B cell (primary cell): ENCODE measurements at regions not wholly inside any gene's neighbourhood (a gene's known extent, or its start where the extent isn't known, plus 50 kb on each side); places are given as distances from the start of the nearest gene placed in this dataset.

ENCODE experiments used
- ATAC-seq: fragments of 200-7000 bp; cut with Tn5 transposase; one replicate; pipeline ENCODE4 v1.10.0; 2021; ENCODE audit warnings: low read depth, mild to moderate bottlenecking, moderate number of reproducible peaks, moderate library complexity
- CTCF ChIA-PET: fragments of 350-600 bp; sonication (Branson Sonifier 250); formaldehyde crosslinking; loops from one replicate; lab custom pipeline; 2021; ENCODE audit warnings: antibody characterized with exemption, inconsistent platforms; lab: Charles Lee
- POLR2A ChIA-PET: fragments of 350-600 bp; sonication (Branson Sonifier 250); formaldehyde crosslinking; loops from one replicate; lab custom pipeline; 2021; ENCODE audit warnings: antibody characterized with exemption; lab: Charles Lee
- DNase-seq: peaks from one replicate; pipeline ENCODE4 v3.0.0; 2013
- H2AFZ ChIP-seq: 2 replicates; pipeline ENCODE4 v1.6.1; 2012; ENCODE audit warnings: mild to moderate bottlenecking, low read depth, low read length; ENCODE audit not compliant: insufficient read depth, poor library complexity, severe bottlenecking
- H3K27ac ChIP-seq, 2 donors: 1 replicate in 1 of 2; 2 replicates in 1 of 2; pipeline ENCODE4 v1.5.1; 2012 to 2013; ENCODE audit warnings: low read length in 2 of 2, mild to moderate bottlenecking in 2 of 2, moderate library complexity in 1 of 2
- H3K27me3 ChIP-seq, 4 experiments: fragments of 200-600 bp in 1 of 4; sonication (generic) in 1 of 4; replicated peaks in 1 of 4; 1 replicate in 2 of 4; 2 replicates in 2 of 4; pipeline versions ENCODE4 v1.6.1 to v1.7.0; 2013 to 2016; ENCODE audit warnings: low read length in 3 of 4, mild to moderate bottlenecking in 2 of 4, mixed read lengths in 1 of 4, moderate library complexity in 1 of 4; ENCODE audit not compliant: insufficient read depth in 4 of 4, control insufficient read depth in 3 of 4; ENCODE audit errors: control extremely low read depth in 1 of 4
- H3K36me3 ChIP-seq, 2 experiments: replicated peaks in 1 of 2; 1 replicate in 1 of 2; 2 replicates in 1 of 2; pipeline versions ENCODE4 v1.6.1 to v1.7.1; 2013; ENCODE audit warnings: low read length in 1 of 2; ENCODE audit not compliant: insufficient read depth in 2 of 2, control insufficient read depth in 1 of 2; ENCODE audit errors: control extremely low read depth in 1 of 2, extremely low read depth in 1 of 2
- H3K4me1 ChIP-seq, 2 donors: fragments of 200-600 bp in 1 of 2; sonication (generic) in 1 of 2; 1 replicate in 1 of 2; 2 replicates in 1 of 2; pipeline versions ENCODE4 v1.5.1 to v1.6.1; 2013 to 2017; ENCODE audit warnings: low read length in 2 of 2; ENCODE audit not compliant: control insufficient read depth in 2 of 2, insufficient read depth in 2 of 2
- H3K4me2 ChIP-seq: replicated peaks from 2 replicates; pipeline ENCODE3; 2012; ENCODE audit warnings: mild to moderate bottlenecking, low read depth, low read length; ENCODE audit not compliant: poor library complexity, severe bottlenecking
- H3K4me3 ChIP-seq, 5 experiments: fragments of 200-600 bp in 1 of 5; sonication (generic) in 1 of 5; 1 replicate in 3 of 5; 2 replicates in 2 of 5; pipeline versions ENCODE4 v1.5.1 to v1.7.0; 2011 to 2016; ENCODE audit warnings: low read length in 4 of 5, mild to moderate bottlenecking in 4 of 5, low read depth in 2 of 5, control low read depth in 1 of 5, moderate library complexity in 1 of 5; ENCODE audit not compliant: insufficient read depth in 1 of 5; ENCODE audit errors: control extremely low read depth in 1 of 5, extremely low read depth in 1 of 5
- H3K79me2 ChIP-seq: fragments of 200-600 bp; sonication (generic); one replicate; pipeline ENCODE4 v1.6.0; 2016; ENCODE audit warnings: low read length; ENCODE audit not compliant: control insufficient read depth, insufficient read depth
- H3K9ac ChIP-seq: fragments of 200-600 bp; sonication (generic); 2 replicates; pipeline ENCODE4 v1.6.1; 2017; ENCODE audit warnings: mild to moderate bottlenecking, low read length, moderate library complexity
- H3K9me3 ChIP-seq, 3 donors: one replicate each; pipeline versions ENCODE4 v1.6.1 to v1.7.1; 2013; ENCODE audit warnings: low read length in 2 of 3; ENCODE audit not compliant: control insufficient read depth in 2 of 3, insufficient read depth in 1 of 3; ENCODE audit errors: control extremely low read depth in 1 of 3
- H4K20me1 ChIP-seq: 2 replicates; pipeline ENCODE4 v1.6.0; 2012; ENCODE audit warnings: mild to moderate bottlenecking, low read length; ENCODE audit not compliant: insufficient read depth, control insufficient read depth, poor library complexity, severe bottlenecking
- H3K27ac Mint-ChIP-seq: one replicate; pipeline ENCODE4 v1.8.0; 2021; ENCODE audit warnings: mixed read lengths
- H3K27me3 Mint-ChIP-seq: one replicate; pipeline ENCODE4 v1.8.0; 2021; ENCODE audit warnings: mixed read lengths
- H3K4me1 Mint-ChIP-seq: one replicate; pipeline ENCODE4 v1.8.0; 2021; ENCODE audit warnings: mixed read lengths
- H3K4me3 Mint-ChIP-seq: one replicate; pipeline ENCODE4 v1.8.0; 2021; ENCODE audit warnings: mixed read lengths
- H3K9me3 Mint-ChIP-seq: one replicate; pipeline ENCODE4 v1.8.0; 2022; ENCODE audit warnings: mixed read lengths; ENCODE audit not compliant: insufficient read depth
- EZH2 ChIP-seq: IDR thresholded peaks from 2 replicates; pipeline ENCODE4 v1.6.1; 2012; ENCODE audit warnings: borderline replicate concordance, low read depth, mild to moderate bottlenecking, moderate library complexity, low read length; ENCODE audit not compliant: insufficient read depth, poor library complexity, severe bottlenecking
- WGBS: methylation state at CpG from one replicate; pipeline ENCODE4 v1.1.5; 2013; ENCODE audit warnings: missing lambda C conversion rate; ENCODE audit not compliant: insufficient coverage; 5-methylcytosine and 5-hydroxymethylcytosine counted together
- intact Hi-C: fragments of 100-400 bp; cut with micrococcal nuclease; formaldehyde crosslinking; loops from one replicate; pipeline ENCODE4 v1.10.0; 2022
- TF ChIP-seq, protein P1 (sequence below): fragments of 200-600 bp; IDR thresholded peaks from one replicate; pipeline ENCODE4 v1.8.0; 2022; ENCODE audit warnings: antibody characterized with exemption, mild to moderate bottlenecking

DNA sequence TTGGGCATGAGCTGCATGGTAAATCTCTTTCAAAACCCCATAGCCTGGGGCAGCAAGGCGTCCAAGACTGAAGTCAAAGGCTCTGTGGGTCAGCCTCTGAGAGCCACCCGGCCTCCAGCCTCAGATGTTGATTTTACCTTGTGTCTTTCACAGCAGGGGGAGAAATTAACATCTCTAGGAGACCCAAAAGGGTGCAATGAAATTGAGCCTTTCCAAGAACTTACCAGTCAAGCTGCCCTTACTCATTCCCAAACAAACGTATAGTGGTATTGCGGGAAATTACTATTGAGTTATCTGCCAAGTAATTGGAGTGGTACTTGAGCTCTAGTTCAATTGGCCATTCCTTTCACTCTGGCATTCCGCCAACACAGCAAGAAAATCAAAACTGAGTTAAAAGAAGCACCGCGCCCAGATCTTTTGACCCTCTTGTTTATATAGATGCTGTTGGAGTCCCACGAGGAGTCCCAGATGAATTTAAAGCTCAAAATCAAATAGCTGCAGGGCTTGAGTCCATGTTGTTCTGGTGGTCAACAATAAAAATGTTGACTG lies 380.7 kb upstream of the SYT1 start:
- Histone ChIP-seq H3K4me2 (no peak overlapping the region), H3K4me1 (no peaks in the 10 kb centered on the region), H3K9ac (no peak overlapping the region), H3K9me3 (peaks cover 0 to 1% (median 0%) of the 10 kb centered on the region in 3 donors), H3K4me3 (no peak overlapping the region), H4K20me1 (no peaks in the 10 kb centered on the region), H3K36me3 (no peaks in the 10 kb centered on the region), H3K79me2 (no peaks in the 10 kb centered on the region), H3K27me3 (no peaks in the 10 kb centered on the region), H2AFZ (no peak overlapping the region), H3K27ac (no peak overlapping the region)
- ATAC-seq (no peak), DNase-seq (no peak)
- Mint-ChIP-seq H3K4me1 (no peaks in the 10 kb centered on the region), H3K27ac (no peak overlapping the region), H3K9me3 (no peaks in the 10 kb centered on the region), H3K27me3 (no peaks in the 10 kb centered on the region), H3K4me3 (no peak overlapping the region)
- ChIA-PET CTCF (no interaction called here), POLR2A (no interaction called here)
- TF ChIP-seq, protein P1, sequence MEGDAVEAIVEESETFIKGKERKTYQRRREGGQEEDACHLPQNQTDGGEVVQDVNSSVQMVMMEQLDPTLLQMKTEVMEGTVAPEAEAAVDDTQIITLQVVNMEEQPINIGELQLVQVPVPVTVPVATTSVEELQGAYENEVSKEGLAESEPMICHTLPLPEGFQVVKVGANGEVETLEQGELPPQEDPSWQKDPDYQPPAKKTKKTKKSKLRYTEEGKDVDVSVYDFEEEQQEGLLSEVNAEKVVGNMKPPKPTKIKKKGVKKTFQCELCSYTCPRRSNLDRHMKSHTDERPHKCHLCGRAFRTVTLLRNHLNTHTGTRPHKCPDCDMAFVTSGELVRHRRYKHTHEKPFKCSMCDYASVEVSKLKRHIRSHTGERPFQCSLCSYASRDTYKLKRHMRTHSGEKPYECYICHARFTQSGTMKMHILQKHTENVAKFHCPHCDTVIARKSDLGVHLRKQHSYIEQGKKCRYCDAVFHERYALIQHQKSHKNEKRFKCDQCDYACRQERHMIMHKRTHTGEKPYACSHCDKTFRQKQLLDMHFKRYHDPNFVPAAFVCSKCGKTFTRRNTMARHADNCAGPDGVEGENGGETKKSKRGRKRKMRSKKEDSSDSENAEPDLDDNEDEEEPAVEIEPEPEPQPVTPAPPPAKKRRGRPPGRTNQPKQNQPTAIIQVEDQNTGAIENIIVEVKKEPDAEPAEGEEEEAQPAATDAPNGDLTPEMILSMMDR = no peak
- no peak for TF ChIP-seq EZH2
- WGBS = 83% methylated on average over 6 of the region's 8 CpGs
- intact Hi-C loops = no loop called here

GRCh38 chr12:78489990-78490389 lies 374.6 kb upstream of the SYT1 start:
- Histone ChIP-seq H3K9ac (no peak overlapping the region), H3K4me3 (no peak overlapping the region), H3K27ac (no peak overlapping the region), H3K27me3 (no peaks in the 10 kb centered on the region), H3K4me1 (no peaks in the 10 kb centered on the region), H3K36me3 (no peaks in the 10 kb centered on the region), H3K79me2 (no peaks in the 10 kb centered on the region), H3K4me2 (no peak overlapping the region), H4K20me1 (no peaks in the 10 kb centered on the region), H2AFZ (no peak overlapping the region), H3K9me3 (peaks cover 0 to 1% (median 0%) of the 10 kb centered on the region in 3 donors)
- H3K4me3 Mint-ChIP-seq = no peak overlapping the region
- H3K27ac Mint-ChIP-seq = no peak overlapping the region
- H3K27me3 Mint-ChIP-seq = no peaks in the 10 kb centered on the region
- ChIA-PET CTCF (no interaction called here), POLR2A (no interaction called here)
- ATAC-seq (no peak), DNase-seq (no peak)
- H3K9me3 Mint-ChIP-seq = no peaks in the 10 kb centered on the region
- WGBS = no CpG with 5 or more reads among the region's 1 CpG
- intact Hi-C loops = no loop called here
- TF ChIP-seq, protein P1 = no peak
- no peak for TF ChIP-seq EZH2
- no peaks in the 10 kb centered on the region for H3K4me1 Mint-ChIP-seq
